Suprapubic skin (tissue), 4 donors: ENCODE measurements at regions not wholly inside any gene's neighbourhood (a gene's known extent, or its start where the extent isn't known, plus 50 kb on each side); places are given as distances from the start of the nearest gene placed in this dataset.

ENCODE experiments used
- DNase-seq, 2 donors: peaks; one replicate each; pipeline ENCODE4 v3.0.0-alpha.2; 2019; ENCODE audit warnings: low spot score in 2 of 2
- H3K27ac ChIP-seq: fragments of 200-600 bp; sonication (generic); one replicate; pipeline ENCODE4 v1.5.1; 2019
- H3K27me3 ChIP-seq: fragments of 200-600 bp; sonication (generic); one replicate; pipeline ENCODE4 v1.5.1; 2019
- H3K36me3 ChIP-seq: fragments of 200-600 bp; sonication (generic); one replicate; pipeline ENCODE4 v1.5.1; 2019
- H3K4me1 ChIP-seq: fragments of 200-600 bp; sonication (generic); one replicate; pipeline ENCODE4 v1.5.1; 2019
- H3K4me3 ChIP-seq: fragments of 200-600 bp; sonication (generic); one replicate; pipeline ENCODE4 v1.5.1; 2019; ENCODE audit warnings: mild to moderate bottlenecking
- H3K9me3 ChIP-seq: fragments of 200-600 bp; sonication (generic); one replicate; pipeline ENCODE4 v1.5.1; 2019
- EP300 ChIP-seq: sonication (generic); formaldehyde crosslinking; IDR thresholded peaks from one replicate; pipeline ENCODE4 v1.6.1; 2017; ENCODE audit warnings: antibody characterized with exemption
- POLR2A ChIP-seq, 2 donors: fragments of 450-650 bp; IDR thresholded peaks; one replicate each; pipeline ENCODE4 v1.6.1; 2017; ENCODE audit warnings: antibody characterized with exemption in 2 of 2, mild to moderate bottlenecking in 2 of 2, moderate library complexity in 2 of 2
- POLR2AphosphoS5 ChIP-seq, 3 donors: sonication (generic); formaldehyde crosslinking; IDR thresholded peaks; one replicate each; pipeline ENCODE4 v1.6.1; 2017; ENCODE audit warnings: antibody characterized with exemption in 3 of 3
- WGBS: methylation state at CpG from one replicate; pipeline ENCODE4 v1.1.5; 2018; 5-methylcytosine and 5-hydroxymethylcytosine counted together
- TF ChIP-seq, protein P1 (sequence below), 2 donors: fragments of 200-600 bp in 1 of 2; fragments of 450-650 bp in 1 of 2; sonication (generic) in 1 of 2; IDR thresholded peaks; one replicate each; pipeline ENCODE4 v1.5.1; 2016 to 2019; ENCODE audit warnings: antibody characterized with exemption in 2 of 2, mild to moderate bottlenecking in 1 of 2, moderate library complexity in 1 of 2

DNA sequence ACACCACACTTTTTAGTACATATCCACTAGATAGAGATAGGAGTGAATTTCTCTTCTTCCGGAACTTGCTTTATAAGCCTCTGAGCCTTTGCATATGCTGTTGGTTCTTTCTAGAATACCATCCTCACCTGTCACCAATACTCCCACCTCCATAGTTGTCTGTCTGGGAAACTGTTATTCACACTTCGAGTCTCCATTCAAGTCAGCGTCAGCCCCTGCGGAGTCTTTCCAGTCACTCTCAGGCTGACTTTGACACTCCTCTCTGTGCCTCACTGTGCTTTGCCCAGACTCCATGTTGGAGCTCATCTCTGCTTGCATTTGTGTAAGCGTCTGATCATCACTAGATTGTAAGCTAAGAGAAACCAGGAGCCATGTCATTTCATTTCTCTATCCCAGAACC is 66.5 kb upstream of the NRBF2 start:
- Histone ChIP-seq H3K27me3 (peaks cover 12% of the 10 kb centered on the region), H3K27ac (no peak overlapping the region), H3K36me3 (no peaks in the 10 kb centered on the region), H3K4me3 (no peak overlapping the region), H3K4me1 (no peaks in the 10 kb centered on the region), H3K9me3 (no peaks in the 10 kb centered on the region)
- TF ChIP-seq EP300 (no peak), POLR2AphosphoS5 (IDR thresholded peaks at IDR 0.05) (no peak), POLR2A (IDR thresholded peaks at IDR 0.05) (no peak)
- TF ChIP-seq, protein P1, sequence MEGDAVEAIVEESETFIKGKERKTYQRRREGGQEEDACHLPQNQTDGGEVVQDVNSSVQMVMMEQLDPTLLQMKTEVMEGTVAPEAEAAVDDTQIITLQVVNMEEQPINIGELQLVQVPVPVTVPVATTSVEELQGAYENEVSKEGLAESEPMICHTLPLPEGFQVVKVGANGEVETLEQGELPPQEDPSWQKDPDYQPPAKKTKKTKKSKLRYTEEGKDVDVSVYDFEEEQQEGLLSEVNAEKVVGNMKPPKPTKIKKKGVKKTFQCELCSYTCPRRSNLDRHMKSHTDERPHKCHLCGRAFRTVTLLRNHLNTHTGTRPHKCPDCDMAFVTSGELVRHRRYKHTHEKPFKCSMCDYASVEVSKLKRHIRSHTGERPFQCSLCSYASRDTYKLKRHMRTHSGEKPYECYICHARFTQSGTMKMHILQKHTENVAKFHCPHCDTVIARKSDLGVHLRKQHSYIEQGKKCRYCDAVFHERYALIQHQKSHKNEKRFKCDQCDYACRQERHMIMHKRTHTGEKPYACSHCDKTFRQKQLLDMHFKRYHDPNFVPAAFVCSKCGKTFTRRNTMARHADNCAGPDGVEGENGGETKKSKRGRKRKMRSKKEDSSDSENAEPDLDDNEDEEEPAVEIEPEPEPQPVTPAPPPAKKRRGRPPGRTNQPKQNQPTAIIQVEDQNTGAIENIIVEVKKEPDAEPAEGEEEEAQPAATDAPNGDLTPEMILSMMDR (IDR thresholded peaks at IDR 0.05): no peak
- no peak for DNase-seq
- 97% methylated on average over 5 of the region's 5 CpGs for WGBS

DNA sequence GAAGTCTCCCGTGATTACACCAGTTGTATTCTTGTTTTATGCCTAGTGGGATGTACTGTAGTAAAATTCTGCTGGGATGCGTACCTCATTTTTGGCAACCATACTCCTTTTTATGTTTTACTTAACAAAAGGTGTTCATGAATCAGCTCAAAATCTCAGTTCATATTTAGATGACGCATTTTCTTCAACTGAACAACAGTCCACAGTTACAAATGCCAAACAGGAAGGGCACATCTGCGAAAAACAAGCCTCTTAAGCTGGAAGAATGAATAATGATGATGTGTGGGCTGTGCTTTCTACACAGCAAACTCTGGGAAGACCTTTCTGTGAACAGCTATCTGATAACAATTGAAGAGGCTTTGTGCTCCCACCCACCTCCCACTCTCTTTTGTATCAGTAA is 68.4 kb upstream of the NRBF2 start:
- Histone ChIP-seq H3K4me1 (no peaks in the 10 kb centered on the region), H3K27ac (no peak overlapping the region), H3K9me3 (no peaks in the 10 kb centered on the region), H3K36me3 (no peaks in the 10 kb centered on the region), H3K27me3 (peaks cover 6% of the 10 kb centered on the region), H3K4me3 (no peak overlapping the region)
- no peak for DNase-seq
- TF ChIP-seq, protein P1 (IDR thresholded peaks at IDR 0.05): no peak
- TF ChIP-seq EP300: no peak
- TF ChIP-seq POLR2AphosphoS5 (IDR thresholded peaks at IDR 0.05): no peak
- no peak for TF ChIP-seq POLR2A (IDR thresholded peaks at IDR 0.05)
- WGBS: 20% methylated on average over 4 of the region's 4 CpGs

DNA sequence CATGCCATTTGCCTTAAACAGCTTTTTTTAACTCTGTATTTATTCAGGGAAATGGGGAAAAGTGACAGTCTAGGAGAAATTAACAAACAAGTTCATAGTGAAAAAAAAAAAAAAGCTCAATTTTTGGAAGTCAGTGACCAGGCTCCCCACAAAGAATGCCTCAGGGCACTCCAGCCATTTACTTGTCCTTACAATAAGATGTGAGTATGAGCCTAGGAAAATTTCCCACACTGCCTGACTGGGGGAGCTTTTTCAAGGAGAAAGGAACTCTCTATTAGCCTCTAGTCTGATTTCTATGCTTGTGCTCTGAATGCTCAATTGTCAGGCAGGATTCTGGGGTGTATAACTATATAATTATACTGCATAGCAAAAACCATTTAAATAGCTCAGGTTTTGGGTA is 74.9 kb upstream of the NRBF2 start:
- Histone ChIP-seq H3K4me1 (no peaks in the 10 kb centered on the region), H3K27me3 (no peaks in the 10 kb centered on the region), H3K36me3 (no peaks in the 10 kb centered on the region), H3K27ac (no peak overlapping the region), H3K4me3 (no peak overlapping the region), H3K9me3 (no peaks in the 10 kb centered on the region)
- TF ChIP-seq POLR2AphosphoS5 (IDR thresholded peaks at IDR 0.05): no peak
- TF ChIP-seq EP300: no peak
- TF ChIP-seq, protein P1 (IDR thresholded peaks at IDR 0.05): no peak
- no peak for TF ChIP-seq POLR2A (IDR thresholded peaks at IDR 0.05)
- DNase-seq: no peak

DNA sequence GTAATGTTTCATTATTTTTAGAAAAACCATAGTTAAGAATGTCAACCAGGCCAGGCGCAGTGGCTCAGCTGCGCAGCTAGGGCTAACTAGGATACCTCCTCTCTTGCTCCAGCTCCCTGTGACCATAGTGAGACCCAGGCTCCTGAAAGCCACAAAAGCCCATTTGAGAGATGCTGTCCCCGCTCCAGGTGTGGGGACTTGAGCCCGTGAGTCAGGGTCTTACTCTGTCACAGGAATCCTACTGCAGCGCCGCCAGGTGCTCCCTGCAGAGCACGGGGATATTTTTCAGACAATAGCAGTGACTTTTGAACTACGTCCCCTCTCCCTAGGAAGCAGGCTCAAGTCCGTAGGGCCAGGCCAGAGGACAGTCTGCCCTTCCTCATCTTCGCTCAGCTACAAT is 75.6 kb upstream of the NRBF2 start:
- Histone ChIP-seq H3K9me3 (no peaks in the 10 kb centered on the region), H3K4me1 (no peaks in the 10 kb centered on the region), H3K4me3 (no peak overlapping the region), H3K27me3 (no peaks in the 10 kb centered on the region), H3K27ac (no peak overlapping the region), H3K36me3 (no peaks in the 10 kb centered on the region)
- 89% methylated on average over 10 of the region's 10 CpGs for WGBS
- TF ChIP-seq EP300 (no peak), POLR2A (IDR thresholded peaks at IDR 0.05) (no peak), POLR2AphosphoS5 (IDR thresholded peaks at IDR 0.05) (no peak)
- TF ChIP-seq, protein P1 (IDR thresholded peaks at IDR 0.05): no peak
- DNase-seq: no peak

DNA sequence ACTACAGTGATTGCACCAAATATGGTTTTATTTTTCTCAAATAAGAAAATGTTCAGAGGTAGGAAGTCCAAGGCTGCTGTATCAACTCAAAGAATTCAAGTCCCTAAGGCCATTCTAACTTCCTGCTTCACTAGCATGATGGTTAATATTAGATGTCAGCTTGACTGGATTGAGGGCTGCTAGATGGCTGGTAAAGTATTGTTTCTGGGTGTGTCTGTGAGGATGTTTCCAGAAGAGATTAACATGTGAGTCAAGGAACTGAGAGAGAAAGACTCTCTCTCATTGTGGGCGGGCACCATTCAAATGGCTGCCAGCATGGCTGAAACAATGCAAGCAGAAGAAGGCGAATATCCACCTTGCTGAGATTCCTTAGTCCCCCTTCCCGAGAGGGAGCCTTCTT is 77.4 kb upstream of the NRBF2 start:
- Histone ChIP-seq H3K27me3 (no peaks in the 10 kb centered on the region), H3K4me3 (no peak overlapping the region), H3K9me3 (no peaks in the 10 kb centered on the region), H3K27ac (no peak overlapping the region), H3K36me3 (no peaks in the 10 kb centered on the region), H3K4me1 (no peaks in the 10 kb centered on the region)
- 93% methylated on average over 3 of the region's 3 CpGs for WGBS
- DNase-seq: no peak
- TF ChIP-seq, protein P1 (IDR thresholded peaks at IDR 0.05): no peak
- TF ChIP-seq POLR2AphosphoS5 (IDR thresholded peaks at IDR 0.05) (no peak), POLR2A (IDR thresholded peaks at IDR 0.05) (no peak), EP300 (no peak)
